Vagina (tissue), 2 donors: ENCODE measurements at regions not wholly inside any gene's neighbourhood (a gene's known extent, or its start where the extent isn't known, plus 50 kb on each side); places are given as distances from the start of the nearest gene placed in this dataset.

Experiments
- CTCF ChIP-seq, 3 experiments: fragments of 450-650 bp in 2 of 3; fragments of 200-600 bp in 1 of 3; sonication (generic) in 1 of 3; IDR thresholded peaks; one replicate each; pipeline ENCODE4 v1.5.1; 2017 to 2019; ENCODE audit warnings: antibody characterized with exemption in 3 of 3, mild to moderate bottlenecking in 2 of 3, moderate library complexity in 2 of 3
- POLR2A ChIP-seq, 2 donors: fragments of 450-650 bp; IDR thresholded peaks; one replicate each; pipeline ENCODE4 v1.6.1; 2017; ENCODE audit warnings: antibody characterized with exemption in 2 of 2, mild to moderate bottlenecking in 2 of 2, moderate library complexity in 2 of 2
- POLR2AphosphoS5 ChIP-seq, 2 donors: sonication (generic); formaldehyde crosslinking; IDR thresholded peaks; one replicate each; pipeline ENCODE4 v1.9.0; 2017; ENCODE audit warnings: antibody characterized with exemption in 2 of 2, mild to moderate bottlenecking in 2 of 2, low read depth in 1 of 2; ENCODE audit not compliant: insufficient read depth in 1 of 2

GRCh38 chr13:65825039-65825438, 1405.1 kb downstream of the PCDH9 start:
- TF ChIP-seq POLR2AphosphoS5 (IDR thresholded peaks at IDR 0.05; ENCODE audit: insufficient read depth in 1 of 2, low read depth in 1 of 2) (no peak), CTCF (IDR thresholded peaks at IDR 0.05) (no peak), POLR2A (IDR thresholded peaks at IDR 0.05) (no peak)
